ENCODE measurements at regions not wholly inside any gene's neighbourhood (a gene's known extent, or its start where the extent isn't known, plus 50 kb on each side); places are given as distances from the start of the nearest gene placed in this dataset.

DNA sequence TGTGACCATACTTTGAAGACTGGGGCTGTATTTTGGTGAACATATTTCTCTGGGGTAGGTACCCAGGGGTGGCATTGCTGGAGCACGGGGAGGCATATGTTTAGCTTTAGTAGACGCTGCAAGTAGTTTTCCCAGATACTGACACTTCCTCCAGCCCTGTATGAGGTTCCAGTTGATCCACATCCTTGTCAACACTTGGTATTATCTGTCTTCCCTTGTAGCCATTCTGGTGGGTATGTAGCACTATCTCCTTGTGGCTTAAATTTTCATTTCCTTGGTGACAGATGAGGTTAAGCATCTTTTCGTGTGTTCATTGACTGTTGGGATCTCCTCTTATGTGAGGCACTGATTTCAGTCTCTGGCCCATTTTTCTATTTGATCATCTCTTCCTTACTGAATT lies 179.1 kb downstream of the PHETA1 start:
- no peaks in the 10 kb centered on the region for H3K36me3 ChIP-seq (ENCODE audit: insufficient read depth, insufficient read length, low read length)
- no peaks in the 10 kb centered on the region for H3K27me3 ChIP-seq (ENCODE audit: insufficient read depth, insufficient read length)
- no peak overlapping the region for H3K4me3 ChIP-seq (ENCODE audit: insufficient read length, low read depth)
- no peak for DNase-seq (ENCODE audit: low read depth, low spot score)
- TF ChIP-seq YY1 (IDR thresholded peaks at IDR 0.05; ENCODE audit: insufficient read depth, insufficient read length) (no peak), SUZ12 (IDR thresholded peaks at IDR 0.05; ENCODE audit: extremely low read depth, insufficient read depth, insufficient read length) (no peak), ZNF274 (IDR thresholded peaks at IDR 0.05; ENCODE audit: low read depth, low read length) (no peak)
- H3K9ac ChIP-seq (ENCODE audit: insufficient read length, low read depth), result no peak overlapping the region
- no peaks in the 10 kb centered on the region for H3K9me3 ChIP-seq (ENCODE audit: insufficient read depth, low read length)
- H3K4me1 ChIP-seq (ENCODE audit: insufficient read depth, insufficient read length), result peaks cover 6% of the 10 kb centered on the region

DNA sequence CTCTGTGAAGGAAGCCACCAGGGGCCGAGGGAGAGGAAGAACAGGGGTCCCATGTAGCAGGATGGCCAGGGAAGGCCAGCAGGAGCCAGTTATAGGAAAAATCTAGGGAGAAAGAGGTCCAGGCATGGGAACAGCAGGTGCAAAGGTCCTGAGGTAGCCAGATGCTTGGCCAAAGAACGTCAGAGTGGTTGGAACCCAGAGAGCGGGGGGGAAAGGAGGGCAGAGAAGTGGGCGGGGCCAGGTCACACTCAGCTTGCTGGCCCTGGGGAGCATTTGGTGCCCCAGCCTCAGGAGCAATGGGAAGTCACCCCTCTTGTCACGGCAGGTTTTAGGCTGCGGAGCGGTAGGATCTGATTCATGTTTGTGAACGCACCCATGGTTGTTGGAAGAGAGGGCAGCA lies 180.5 kb downstream of the PHETA1 start:
- DNase-seq (ENCODE audit: low read depth, low spot score), result no peak
- TF ChIP-seq ZNF274 (IDR thresholded peaks at IDR 0.05; ENCODE audit: low read depth, low read length) (no peak), SUZ12 (IDR thresholded peaks at IDR 0.05; ENCODE audit: extremely low read depth, insufficient read depth, insufficient read length) (no peak), YY1 (IDR thresholded peaks at IDR 0.05; ENCODE audit: insufficient read depth, insufficient read length) (no peak)
- Histone ChIP-seq H3K27me3 (ENCODE audit: insufficient read depth, insufficient read length) (no peaks in the 10 kb centered on the region), H3K4me3 (ENCODE audit: insufficient read length, low read depth) (no peak overlapping the region), H3K4me1 (ENCODE audit: insufficient read depth, insufficient read length) (peaks cover 6% of the 10 kb centered on the region), H3K36me3 (ENCODE audit: insufficient read depth, insufficient read length, low read length) (no peaks in the 10 kb centered on the region), H3K9ac (ENCODE audit: insufficient read length, low read depth) (no peak overlapping the region), H3K9me3 (ENCODE audit: insufficient read depth, low read length) (no peaks in the 10 kb centered on the region)

DNA sequence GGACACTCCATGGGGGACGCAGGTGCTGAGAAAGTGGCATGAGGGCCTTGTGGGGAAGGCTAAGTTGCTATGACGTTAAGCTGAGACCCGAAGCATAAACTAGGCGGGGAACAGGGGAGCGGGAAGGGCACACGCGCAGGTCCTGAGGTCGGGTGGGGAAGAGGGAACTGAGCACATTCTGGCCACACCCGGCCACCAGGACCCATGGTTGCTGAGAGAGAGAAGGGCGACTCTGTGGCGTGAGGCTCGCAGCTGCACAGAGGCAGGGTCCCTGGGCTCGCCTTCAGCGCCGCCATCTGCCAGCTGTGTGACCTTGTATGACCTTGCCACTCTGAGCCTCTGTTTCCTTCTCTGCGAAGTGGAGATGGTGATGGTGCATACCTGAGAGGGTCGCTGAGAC lies 182.5 kb downstream of the PHETA1 start:
- H3K4me1 ChIP-seq (ENCODE audit: insufficient read depth, insufficient read length), result peaks cover 6% of the 10 kb centered on the region
- no peak for DNase-seq (ENCODE audit: low read depth, low spot score)
- H3K9ac ChIP-seq (ENCODE audit: insufficient read length, low read depth), result no peak overlapping the region
- H3K36me3 ChIP-seq (ENCODE audit: insufficient read depth, insufficient read length, low read length), result no peaks in the 10 kb centered on the region
- no peak for TF ChIP-seq ZNF274 (IDR thresholded peaks at IDR 0.05; ENCODE audit: low read depth, low read length)
- no peak for TF ChIP-seq YY1 (IDR thresholded peaks at IDR 0.05; ENCODE audit: insufficient read depth, insufficient read length)
- no peak for TF ChIP-seq SUZ12 (IDR thresholded peaks at IDR 0.05; ENCODE audit: extremely low read depth, insufficient read depth, insufficient read length)
- H3K4me3 ChIP-seq (ENCODE audit: insufficient read length, low read depth), result no peak overlapping the region
- H3K27me3 ChIP-seq (ENCODE audit: insufficient read depth, insufficient read length), result no peaks in the 10 kb centered on the region
- no peaks in the 10 kb centered on the region for H3K9me3 ChIP-seq (ENCODE audit: insufficient read depth, low read length)

GRCh38 chr12:111185889-111186227 lies 183.0 kb downstream of the PHETA1 start:
- TF ChIP-seq SUZ12 (IDR thresholded peaks at IDR 0.05; ENCODE audit: extremely low read depth, insufficient read depth, insufficient read length) (no peak), YY1 (IDR thresholded peaks at IDR 0.05; ENCODE audit: insufficient read depth, insufficient read length) (no peak), ZNF274 (IDR thresholded peaks at IDR 0.05; ENCODE audit: low read depth, low read length) (no peak)
- Histone ChIP-seq H3K9ac (ENCODE audit: insufficient read length, low read depth) (no peak overlapping the region), H3K27me3 (ENCODE audit: insufficient read depth, insufficient read length) (no peaks in the 10 kb centered on the region), H3K9me3 (ENCODE audit: insufficient read depth, low read length) (no peaks in the 10 kb centered on the region), H3K4me1 (ENCODE audit: insufficient read depth, insufficient read length) (peaks cover 6% of the 10 kb centered on the region), H3K4me3 (ENCODE audit: insufficient read length, low read depth) (no peak overlapping the region), H3K36me3 (ENCODE audit: insufficient read depth, insufficient read length, low read length) (no peaks in the 10 kb centered on the region)
- no peak for DNase-seq (ENCODE audit: low read depth, low spot score)

DNA sequence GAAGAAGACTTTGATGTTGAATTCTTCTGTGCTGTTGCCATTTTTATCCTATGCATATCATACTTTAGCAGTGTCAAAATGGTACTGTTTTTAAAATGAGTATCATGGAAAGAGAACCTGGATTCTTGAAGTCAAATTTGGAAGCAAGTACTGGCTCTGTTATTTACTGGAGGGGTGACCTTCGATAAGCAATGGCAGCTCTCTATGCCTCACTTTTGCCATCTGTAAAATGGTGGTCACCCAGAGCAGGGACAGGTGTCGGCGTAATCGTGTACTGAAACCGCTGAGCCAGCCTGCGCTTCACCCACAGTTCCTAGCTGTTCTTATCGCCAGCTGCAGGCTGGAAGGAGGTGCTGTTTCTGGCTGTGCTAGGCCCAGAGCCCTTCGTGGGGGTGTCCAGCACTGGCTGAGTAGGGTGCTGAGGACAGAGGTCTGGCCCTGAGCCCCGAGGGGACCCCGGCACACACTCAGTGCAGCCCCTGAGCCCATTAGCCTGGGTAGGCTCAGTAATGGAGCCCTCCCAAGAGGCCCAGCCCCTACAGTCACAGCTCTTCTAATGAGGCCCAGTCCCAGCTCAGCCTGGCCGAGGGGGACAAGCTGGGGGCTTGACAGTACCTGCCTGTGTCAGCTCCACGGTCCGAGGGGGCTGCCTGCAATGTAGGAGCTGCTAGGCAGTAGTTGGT lies 183.5 kb downstream of the PHETA1 start:
- no peak for TF ChIP-seq ZNF274 (IDR thresholded peaks at IDR 0.05; ENCODE audit: low read depth, low read length)
- TF ChIP-seq SUZ12 (IDR thresholded peaks at IDR 0.05; ENCODE audit: extremely low read depth, insufficient read depth, insufficient read length), result no peak
- TF ChIP-seq YY1 (IDR thresholded peaks at IDR 0.05; ENCODE audit: insufficient read depth, insufficient read length), result no peak
- Histone ChIP-seq H3K4me1 (ENCODE audit: insufficient read depth, insufficient read length) (peaks cover 6% of the 10 kb centered on the region), H3K9ac (ENCODE audit: insufficient read length, low read depth) (no peak overlapping the region), H3K4me3 (ENCODE audit: insufficient read length, low read depth) (no peak overlapping the region), H3K9me3 (ENCODE audit: insufficient read depth, low read length) (no peaks in the 10 kb centered on the region), H3K36me3 (ENCODE audit: insufficient read depth, insufficient read length, low read length) (no peaks in the 10 kb centered on the region), H3K27me3 (ENCODE audit: insufficient read depth, insufficient read length) (no peaks in the 10 kb centered on the region)
- DNase-seq (ENCODE audit: low read depth, low spot score), result no peak

- H3K4me3 ChIP-seq (ENCODE audit: insufficient read length, low read depth), result no peak overlapping the region
- DNase-seq (ENCODE audit: low read depth, low spot score), result no peak
- H3K36me3 ChIP-seq (ENCODE audit: insufficient read depth, insufficient read length, low read length), result no peaks in the 10 kb centered on the region
Measured at GRCh38 chr12:111184161-111184560, 184.7 kb downstream of the PHETA1 start.

DNA sequence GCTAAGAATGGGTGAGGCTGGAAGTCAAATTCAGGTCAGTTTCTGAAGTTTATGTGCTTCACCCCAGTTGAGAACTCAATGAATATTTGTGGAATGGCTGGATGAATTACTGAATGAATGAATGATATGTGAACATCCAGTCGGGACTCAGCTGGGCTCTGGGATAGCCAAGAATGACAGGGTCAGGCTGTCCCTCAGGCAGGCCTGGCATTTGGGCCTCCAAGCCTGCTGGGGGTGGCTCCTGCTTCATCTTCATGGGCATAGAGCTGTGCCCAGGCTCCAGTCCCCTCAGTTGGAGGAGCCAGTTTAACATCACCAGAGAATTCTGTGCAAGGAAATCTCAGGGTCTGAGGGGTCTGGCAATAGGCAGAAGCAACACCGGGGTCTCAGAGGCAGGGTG lies 185.8 kb downstream of the PHETA1 start:
- Histone ChIP-seq H3K36me3 (ENCODE audit: insufficient read depth, insufficient read length, low read length) (no peaks in the 10 kb centered on the region), H3K9me3 (ENCODE audit: insufficient read depth, low read length) (no peaks in the 10 kb centered on the region), H3K27me3 (ENCODE audit: insufficient read depth, insufficient read length) (no peaks in the 10 kb centered on the region), H3K9ac (ENCODE audit: insufficient read length, low read depth) (no peak overlapping the region), H3K4me1 (ENCODE audit: insufficient read depth, insufficient read length) (peaks cover 6% of the 10 kb centered on the region), H3K4me3 (ENCODE audit: insufficient read length, low read depth) (no peak overlapping the region)
- TF ChIP-seq YY1 (IDR thresholded peaks at IDR 0.05; ENCODE audit: insufficient read depth, insufficient read length) (no peak), ZNF274 (IDR thresholded peaks at IDR 0.05; ENCODE audit: low read depth, low read length) (no peak), SUZ12 (IDR thresholded peaks at IDR 0.05; ENCODE audit: extremely low read depth, insufficient read depth, insufficient read length) (no peak)
- no peak for DNase-seq (ENCODE audit: low read depth, low spot score)

More at GRCh38 chr12:111184161-111184560, 184.7 kb downstream of the PHETA1 start:
- no peak overlapping the region for H3K9ac ChIP-seq (ENCODE audit: insufficient read length, low read depth)
- H3K27me3 ChIP-seq (ENCODE audit: insufficient read depth, insufficient read length), result no peaks in the 10 kb centered on the region
- peaks cover 6% of the 10 kb centered on the region for H3K4me1 ChIP-seq (ENCODE audit: insufficient read depth, insufficient read length)
- no peaks in the 10 kb centered on the region for H3K9me3 ChIP-seq (ENCODE audit: insufficient read depth, low read length)
- TF ChIP-seq SUZ12 (IDR thresholded peaks at IDR 0.05; ENCODE audit: extremely low read depth, insufficient read depth, insufficient read length) (no peak), ZNF274 (IDR thresholded peaks at IDR 0.05; ENCODE audit: low read depth, low read length) (no peak), YY1 (IDR thresholded peaks at IDR 0.05; ENCODE audit: insufficient read depth, insufficient read length) (no peak)
